DOHH2 (cell line): ENCODE measurements at regions not wholly inside any gene's neighbourhood (a gene's known extent, or its start where the extent isn't known, plus 50 kb on each side); places are given as distances from the start of the nearest gene placed in this dataset.

ENCODE experiments used
- CTCF ChIP-seq: fragments of 200-600 bp; sonication (generic); IDR thresholded peaks from one replicate; pipeline ENCODE4 v1.5.1; 2014; ENCODE audit warnings: antibody characterized with exemption, mild to moderate bottlenecking, low read depth, low read length; ENCODE audit not compliant: poor library complexity, severe bottlenecking
- EZH2phosphoT487 ChIP-seq: fragments of 200-600 bp; sonication (generic); IDR thresholded peaks from 2 replicates; pipeline ENCODE4 v1.6.1; 2017; ENCODE audit warnings: borderline replicate concordance, mild to moderate bottlenecking, antibody characterized with exemption, low read length, moderate library complexity, mixed read lengths

- no peak for TF ChIP-seq CTCF
- no peak for TF ChIP-seq EZH2phosphoT487
Measured at GRCh38 chr2:9069543-9069942, 66.1 kb upstream of the MBOAT2 start.
